CD4-positive, alpha-beta memory T cell (primary cell): ENCODE measurements at regions not wholly inside any gene's neighbourhood (a gene's known extent, or its start where the extent isn't known, plus 50 kb on each side); places are given as distances from the start of the nearest gene placed in this dataset.
"Not testable (repeated sequence)": the region's sequence is repeated elsewhere in the genome, so short reads cannot be mapped to it uniquely, and the experiment has no call there.

Experiments
- CTCF ChIA-PET: fragments of 350-600 bp; sonication (Branson Sonifier 250); formaldehyde crosslinking; loops from one replicate; lab custom pipeline; 2021; ENCODE audit warnings: inconsistent platforms; ENCODE audit not compliant: partially characterized antibody; lab: Charles Lee
- POLR2A ChIA-PET: fragments of 350-600 bp; sonication (Branson Sonifier 250); formaldehyde crosslinking; loops from one replicate; lab custom pipeline; 2021; ENCODE audit not compliant: partially characterized antibody; lab: Charles Lee
- DNase-seq, 5 donors: peaks; one replicate each; pipeline versions ENCODE4 v3.0.0 to v3.0.0-alpha.2; 2020 to 2022; ENCODE audit warnings: mixed read lengths in 1 of 5
- H3K27ac ChIP-seq: one replicate; pipeline ENCODE4 v1.7.0; 2013; ENCODE audit warnings: low read depth, low read length
- H3K27me3 ChIP-seq: 2 replicates; pipeline ENCODE4 v1.7.0; 2013; ENCODE audit warnings: mild to moderate bottlenecking, low read length, moderate library complexity; ENCODE audit not compliant: insufficient read depth
- H3K36me3 ChIP-seq: 2 replicates; pipeline ENCODE4 v1.7.0; 2013; ENCODE audit warnings: mild to moderate bottlenecking, low read length, moderate library complexity; ENCODE audit not compliant: insufficient read depth
- H3K4me1 ChIP-seq: 2 replicates; pipeline ENCODE4 v1.7.0; 2013; ENCODE audit warnings: mild to moderate bottlenecking, low read length, moderate library complexity; ENCODE audit not compliant: insufficient read depth
- H3K4me3 ChIP-seq, 2 donors: one replicate each; pipeline ENCODE4 v1.7.0; 2013; ENCODE audit warnings: low read length in 2 of 2, mild to moderate bottlenecking in 1 of 2
- H3K9me3 ChIP-seq, 2 donors: one replicate each; pipeline ENCODE4 v1.7.0; 2013; ENCODE audit warnings: low read length in 2 of 2, control low read depth in 1 of 2; ENCODE audit not compliant: control insufficient read depth in 1 of 2
- H3K27ac Mint-ChIP-seq, 7 donors: one replicate each; pipeline ENCODE4 v1.8.0; 2020 to 2021; ENCODE audit warnings: mixed read lengths in 7 of 7, mild to moderate bottlenecking in 6 of 7, inconsistent platforms in 3 of 7, moderate library complexity in 3 of 7
- H3K27me3 Mint-ChIP-seq, 2 donors: one replicate each; pipeline ENCODE4 v1.8.0; 2020 to 2021; ENCODE audit warnings: mixed read lengths in 2 of 2
- H3K36me3 Mint-ChIP-seq, 2 donors: one replicate each; pipeline ENCODE4 v1.8.0; 2020 to 2021; ENCODE audit warnings: mixed read lengths in 2 of 2, inconsistent platforms in 1 of 2, mild to moderate bottlenecking in 1 of 2
- H3K4me1 Mint-ChIP-seq, 4 donors: one replicate each; pipeline ENCODE4 v1.8.0; 2020 to 2021; ENCODE audit warnings: mixed read lengths in 4 of 4, mild to moderate bottlenecking in 1 of 4
- H3K4me3 Mint-ChIP-seq, 8 donors: one replicate each; pipeline ENCODE4 v1.8.0; 2020 to 2021; ENCODE audit warnings: mixed read lengths in 8 of 8, mild to moderate bottlenecking in 7 of 8, moderate library complexity in 6 of 8, inconsistent platforms in 3 of 8
- H3K9me3 Mint-ChIP-seq, 8 donors: one replicate each; pipeline ENCODE4 v1.8.0; 2020 to 2021; ENCODE audit warnings: mixed read lengths in 8 of 8, mild to moderate bottlenecking in 5 of 8, inconsistent platforms in 3 of 8, moderate library complexity in 1 of 8
- intact Hi-C: fragments of 100-400 bp; cut with micrococcal nuclease; formaldehyde crosslinking; loops from one replicate; pipeline ENCODE4 v1.15.1; 2023

- H3K9me3 ChIP-seq, H3K27me3 ChIP-seq, intact Hi-C loops, H3K27ac ChIP-seq, H3K4me3 ChIP-seq, H3K4me3 Mint-ChIP-seq, H3K36me3 Mint-ChIP-seq, H3K27me3 Mint-ChIP-seq, H3K4me1 ChIP-seq, CTCF ChIA-PET, H3K36me3 ChIP-seq, H3K4me1 Mint-ChIP-seq, H3K9me3 Mint-ChIP-seq, POLR2A ChIA-PET, H3K27ac Mint-ChIP-seq, DNase-seq: not testable (repeated sequence)
Measured at GRCh38 chr9:22197000-22197399, 187.9 kb upstream of the CDKN2B start.

DNA sequence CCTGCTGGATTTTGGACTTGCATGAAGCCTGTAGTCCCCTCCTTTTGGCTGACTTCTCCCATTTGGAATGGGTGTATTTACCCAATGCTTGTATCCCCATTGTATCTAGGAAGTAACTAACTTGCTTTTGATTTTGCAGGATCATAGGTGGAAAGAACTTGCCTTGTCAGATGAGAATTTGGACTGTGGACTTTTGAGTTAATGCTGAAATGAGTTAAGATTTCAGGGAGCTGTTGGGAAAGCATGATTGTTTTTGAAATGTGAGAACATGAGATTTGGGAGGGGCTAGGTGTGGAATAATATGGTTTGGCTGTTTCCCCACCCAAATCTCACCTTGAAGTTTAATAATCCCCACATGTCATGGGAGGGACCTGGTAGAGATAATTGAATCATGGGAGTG lies 189.6 kb upstream of the CDKN2B start:
- intact Hi-C loops, result no loop called here
- H3K4me3 Mint-ChIP-seq, result no peak overlapping the region
- no peaks in the 10 kb centered on the region for H3K27me3 ChIP-seq

DNA sequence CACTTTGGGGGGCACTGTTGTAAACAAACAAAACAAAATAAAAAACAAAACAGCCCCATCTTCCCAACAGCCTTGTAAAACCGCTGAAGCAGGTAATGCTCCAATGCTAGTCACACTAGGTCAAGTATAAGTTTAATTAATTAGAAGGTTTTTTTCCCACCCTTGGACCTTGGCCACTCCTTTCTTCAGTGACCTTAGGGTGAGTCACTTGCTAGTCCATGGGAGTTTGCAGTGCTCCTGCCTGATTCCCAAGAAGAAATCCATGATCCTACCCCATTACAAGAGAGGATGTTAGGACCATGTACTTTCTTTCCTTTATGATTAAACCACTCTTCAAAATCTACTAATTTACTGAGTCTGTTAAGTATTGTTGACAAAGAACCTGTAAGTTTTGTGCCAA lies 192.2 kb upstream of the CDKN2B start:
- Histone ChIP-seq H3K27ac (no peak overlapping the region), H3K27me3 (no peaks in the 10 kb centered on the region), H3K4me3 (no peak overlapping the region), H3K9me3 (no peaks in the 10 kb centered on the region), H3K36me3 (no peaks in the 10 kb centered on the region), H3K4me1 (no peaks in the 10 kb centered on the region)
- intact Hi-C loops, result no loop called here
- H3K27ac Mint-ChIP-seq, result no peak overlapping the region
- H3K4me1 Mint-ChIP-seq, result peaks cover 2 to 6% (median 5%) of the 10 kb centered on the region in 4 donors
- no peaks in the 10 kb centered on the region for H3K36me3 Mint-ChIP-seq
- no peak for DNase-seq
- peaks cover 0 to 8% of the 10 kb centered on the region in 2 donors for H3K27me3 Mint-ChIP-seq
- ChIA-PET POLR2A (no interaction called here), CTCF (no interaction called here)
- H3K4me3 Mint-ChIP-seq, result no peak overlapping the region
- no peaks in the 10 kb centered on the region for H3K9me3 Mint-ChIP-seq

More for the DNA sequence above, 189.6 kb upstream of the CDKN2B start:
- POLR2A ChIA-PET, result no interaction called here
- CTCF ChIA-PET, result no interaction called here
- no peaks in the 10 kb centered on the region for H3K4me1 ChIP-seq
- H3K27ac Mint-ChIP-seq, result no peak overlapping the region
- no peak overlapping the region for H3K27ac ChIP-seq
- no peak overlapping the region for H3K4me3 ChIP-seq
- peaks cover 2 to 4% (median 3%) of the 10 kb centered on the region in 4 donors for H3K4me1 Mint-ChIP-seq
- H3K36me3 Mint-ChIP-seq, result no peaks in the 10 kb centered on the region
- no peaks in the 10 kb centered on the region for H3K36me3 ChIP-seq
- peaks cover 2 to 8% of the 10 kb centered on the region in 2 donors for H3K27me3 Mint-ChIP-seq
- H3K9me3 ChIP-seq, result no peaks in the 10 kb centered on the region
- no peaks in the 10 kb centered on the region for H3K9me3 Mint-ChIP-seq
- no peak for DNase-seq

- H3K27ac Mint-ChIP-seq, result no peak overlapping the region
- peaks cover 4 to 9% (median 7%) of the 10 kb centered on the region in 4 donors for H3K4me1 Mint-ChIP-seq
Measured at GRCh38 chr9:22203371-22204138, 194.4 kb upstream of the CDKN2B start.

DNA sequence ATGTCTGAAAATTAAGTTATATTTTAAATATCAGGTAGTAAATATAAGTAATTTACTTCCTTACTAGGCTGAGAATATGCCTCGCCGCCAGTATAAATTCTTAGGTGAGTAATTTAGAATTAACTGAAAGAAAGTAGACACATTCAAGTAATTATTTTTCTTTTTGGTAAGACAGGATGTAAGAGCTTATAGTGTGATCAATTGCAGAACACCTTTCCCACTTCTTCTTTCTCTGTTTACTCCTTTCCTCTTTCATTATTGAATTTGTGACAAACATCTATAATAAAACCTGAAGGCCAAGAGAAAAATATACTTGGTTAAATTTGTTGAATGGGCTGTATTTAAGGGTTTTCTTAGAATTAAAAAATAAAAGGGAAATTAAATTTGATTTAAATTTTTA lies 195.1 kb upstream of the CDKN2B start:
- CTCF ChIA-PET, result interaction anchor here (0.8 kb wide), 1 partner anchor 155 kb away, joined by 3 read pairs; no protein-coding TSS in a partner anchor
- intact Hi-C loops, result no loop called here
- Mint-ChIP-seq H3K4me3 (no peak overlapping the region), H3K27ac (no peak overlapping the region), H3K9me3 (peaks cover 0 to 2% (median 0%) of the 10 kb centered on the region in 8 donors), H3K4me1 (peaks cover 11 to 16% (median 14%) of the 10 kb centered on the region in 4 donors), H3K27me3 (peaks cover 0 to 3% of the 10 kb centered on the region in 2 donors), H3K36me3 (no peaks in the 10 kb centered on the region)
- DNase-seq, result no peak
- Histone ChIP-seq H3K27me3 (no peaks in the 10 kb centered on the region), H3K4me1 (peaks cover 10% of the 10 kb centered on the region), H3K27ac (no peak overlapping the region), H3K4me3 (no peak overlapping the region), H3K36me3 (no peaks in the 10 kb centered on the region), H3K9me3 (no peaks in the 10 kb centered on the region)
- POLR2A ChIA-PET, result no interaction called here

More at GRCh38 chr9:22203371-22204138, 194.4 kb upstream of the CDKN2B start:
- Histone ChIP-seq H3K9me3 (no peaks in the 10 kb centered on the region), H3K27ac (no peak overlapping the region), H3K27me3 (no peaks in the 10 kb centered on the region), H3K36me3 (no peaks in the 10 kb centered on the region), H3K4me1 (peaks cover 3% of the 10 kb centered on the region), H3K4me3 (no peak overlapping the region)
- CTCF ChIA-PET, result interaction anchor here (0.8 kb wide), 1 partner anchor 154 kb away, joined by 3 read pairs; no protein-coding TSS in a partner anchor
- Mint-ChIP-seq H3K36me3 (no peaks in the 10 kb centered on the region), H3K27me3 (peaks cover 0 to 5% of the 10 kb centered on the region in 2 donors), H3K9me3 (peaks cover 0 to 2% (median 0%) of the 10 kb centered on the region in 8 donors), H3K4me3 (peak overlapping the region in 3 of 8 donors; percentile 12 to 43 (median 39))
- intact Hi-C loops, result no loop called here
- POLR2A ChIA-PET, result no interaction called here
- no peak for DNase-seq

- intact Hi-C loops, result no loop called here
- Histone ChIP-seq H3K36me3 (no peaks in the 10 kb centered on the region), H3K27me3 (no peaks in the 10 kb centered on the region), H3K4me3 (no peak overlapping the region), H3K27ac (no peak overlapping the region), H3K4me1 (peaks cover 15% of the 10 kb centered on the region), H3K9me3 (no peaks in the 10 kb centered on the region)
- no peaks in the 10 kb centered on the region for H3K36me3 Mint-ChIP-seq
- H3K27me3 Mint-ChIP-seq, result peaks cover 0 to 3% of the 10 kb centered on the region in 2 donors
- ChIA-PET CTCF (no interaction called here), POLR2A (no interaction called here)
- peak overlapping the region in 1 of 8 donors; percentile 3 for H3K4me3 Mint-ChIP-seq
- peaks cover 0 to 3% (median 0%) of the 10 kb centered on the region in 8 donors for H3K9me3 Mint-ChIP-seq
- no peak overlapping the region for H3K27ac Mint-ChIP-seq
- no peak for DNase-seq
- peaks cover 14 to 22% (median 17%) of the 10 kb centered on the region in 4 donors for H3K4me1 Mint-ChIP-seq
Measured at GRCh38 chr9:22206833-22207232, 197.7 kb upstream of the CDKN2B start.

DNA sequence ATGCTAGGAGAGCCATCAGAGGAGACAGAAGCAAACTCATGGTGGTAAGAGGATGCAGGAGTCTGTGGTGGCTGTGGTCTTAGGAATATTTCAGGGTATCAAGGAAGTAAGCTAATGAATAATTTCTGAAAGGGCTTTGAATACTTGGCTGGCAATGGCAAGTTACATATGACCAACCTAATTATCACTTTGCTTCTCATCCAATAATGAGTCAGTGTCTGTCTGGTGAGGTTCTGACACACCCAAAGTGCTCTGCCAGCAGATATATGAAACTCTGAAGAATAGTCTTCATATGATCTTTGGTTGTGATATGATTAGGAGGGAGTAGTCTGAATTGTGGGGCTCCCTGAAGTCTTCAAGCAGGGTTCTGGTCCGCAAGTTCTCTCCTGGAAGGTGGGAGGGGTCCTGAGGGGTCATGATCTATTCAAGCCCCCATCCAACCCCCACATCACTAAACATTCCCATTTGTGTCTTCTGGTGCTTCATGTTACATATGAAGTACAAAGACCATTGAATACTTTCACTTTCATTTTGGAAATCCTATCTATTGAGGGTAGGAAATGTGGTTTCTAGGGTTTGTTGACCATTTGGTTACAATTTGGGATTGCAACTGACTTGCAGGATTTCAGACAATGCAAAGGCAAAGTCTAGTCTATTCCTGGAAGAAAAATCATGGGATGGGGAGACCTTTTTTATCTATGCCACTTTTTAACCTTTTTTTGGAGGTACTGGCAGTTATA lies 199.9 kb upstream of the CDKN2B start:
- peak in 1 of 5 donors; percentile 4 for DNase-seq
- Histone ChIP-seq H3K4me3 (peak overlapping the region; percentile 4), H3K9me3 (no peaks in the 10 kb centered on the region), H3K27ac (no peak overlapping the region), H3K4me1 (peaks cover 15% of the 10 kb centered on the region), H3K36me3 (no peaks in the 10 kb centered on the region), H3K27me3 (no peaks in the 10 kb centered on the region)
- CTCF ChIA-PET, result interaction anchor here (1.3 kb wide), 1 partner anchor 35 kb away, joined by 3 read pairs; no protein-coding TSS in a partner anchor
- peaks cover 0 to 3% (median 0%) of the 10 kb centered on the region in 8 donors for H3K9me3 Mint-ChIP-seq
- peak overlapping the region in 5 of 7 donors; percentile 75 to 92 (median 88) for H3K27ac Mint-ChIP-seq
- no peaks in the 10 kb centered on the region for H3K27me3 Mint-ChIP-seq
- POLR2A ChIA-PET, result no interaction called here
- intact Hi-C loops, result no loop called here
- H3K4me3 Mint-ChIP-seq, result peak overlapping the region; percentile 67 to 92 (median 85)
- no peaks in the 10 kb centered on the region for H3K36me3 Mint-ChIP-seq
- peaks cover 10 to 18% (median 13%) of the 10 kb centered on the region in 4 donors for H3K4me1 Mint-ChIP-seq
